Stimulated activated CD4-positive, alpha-beta T cell treated with anti-CD3 and anti-CD28 coated beads, Interleukin-1b, Interleukin-23, amount 100 ng/mL, for 4 hours (primary cell): ENCODE measurements at regions not wholly inside any gene's neighbourhood (a gene's known extent, or its start where the extent isn't known, plus 50 kb on each side); places are given as distances from the start of the nearest gene placed in this dataset.
"Not testable (repeated sequence)": the region's sequence is repeated elsewhere in the genome, so short reads cannot be mapped to it uniquely, and the experiment has no call there.

Source experiments
- DNase-seq, 2 donors: peaks; one replicate each; pipeline ENCODE4 v3.0.0-alpha.2; 2020; ENCODE audit warnings: low read depth in 2 of 2

DNA sequence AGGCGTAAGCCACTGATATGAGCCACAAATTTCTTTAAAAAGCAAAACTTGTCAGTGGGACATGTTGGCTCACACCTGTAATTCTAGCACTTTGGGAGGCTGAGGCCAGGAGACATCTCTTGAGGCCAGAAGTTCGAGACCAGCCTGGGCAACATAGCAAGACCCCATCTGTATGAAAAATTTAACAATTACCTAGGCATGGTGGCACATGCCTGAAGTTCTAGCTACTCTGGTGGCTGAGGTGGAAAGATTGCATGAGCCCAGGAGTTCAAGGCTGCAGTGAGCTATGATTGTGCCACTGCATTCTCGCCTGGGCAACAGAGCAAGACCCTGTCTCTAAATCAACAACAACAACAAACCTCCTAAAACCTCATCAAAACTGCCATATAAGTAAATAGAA lies 147.6 kb upstream of the BARHL2 start:
- no peak for DNase-seq

DNA sequence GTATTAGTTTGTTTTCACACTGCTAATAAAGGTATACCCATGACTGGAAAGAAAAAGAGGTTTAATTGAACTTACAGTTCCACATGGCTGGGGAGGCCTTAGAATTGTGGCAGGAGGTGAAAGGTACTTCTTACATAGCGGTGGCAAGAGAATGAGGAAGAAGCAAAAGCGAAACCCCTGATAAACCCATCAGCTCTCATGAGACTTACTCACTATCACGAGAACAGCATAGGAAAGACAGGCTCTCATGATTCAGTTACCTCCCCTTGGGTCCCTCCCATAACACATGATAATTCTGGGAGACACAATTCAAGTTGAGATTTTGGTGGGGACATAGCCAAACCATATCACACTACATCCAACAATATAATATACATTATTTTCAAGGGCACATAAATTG lies 145.7 kb upstream of the BARHL2 start:
- DNase-seq: no peak

GRCh38 chr1:90861421-90861820 lies 144.3 kb upstream of the BARHL2 start:
- not testable (repeated sequence) for DNase-seq

GRCh38 chr1:90856463-90857007 lies 139.4 kb upstream of the BARHL2 start:
- DNase-seq: no peak

- DNase-seq: no peak
Measured at GRCh38 chr1:90854397-90854924, 137.4 kb upstream of the BARHL2 start.

GRCh38 chr1:90851711-90852050 lies 134.6 kb upstream of the BARHL2 start:
- DNase-seq: no peak

DNA sequence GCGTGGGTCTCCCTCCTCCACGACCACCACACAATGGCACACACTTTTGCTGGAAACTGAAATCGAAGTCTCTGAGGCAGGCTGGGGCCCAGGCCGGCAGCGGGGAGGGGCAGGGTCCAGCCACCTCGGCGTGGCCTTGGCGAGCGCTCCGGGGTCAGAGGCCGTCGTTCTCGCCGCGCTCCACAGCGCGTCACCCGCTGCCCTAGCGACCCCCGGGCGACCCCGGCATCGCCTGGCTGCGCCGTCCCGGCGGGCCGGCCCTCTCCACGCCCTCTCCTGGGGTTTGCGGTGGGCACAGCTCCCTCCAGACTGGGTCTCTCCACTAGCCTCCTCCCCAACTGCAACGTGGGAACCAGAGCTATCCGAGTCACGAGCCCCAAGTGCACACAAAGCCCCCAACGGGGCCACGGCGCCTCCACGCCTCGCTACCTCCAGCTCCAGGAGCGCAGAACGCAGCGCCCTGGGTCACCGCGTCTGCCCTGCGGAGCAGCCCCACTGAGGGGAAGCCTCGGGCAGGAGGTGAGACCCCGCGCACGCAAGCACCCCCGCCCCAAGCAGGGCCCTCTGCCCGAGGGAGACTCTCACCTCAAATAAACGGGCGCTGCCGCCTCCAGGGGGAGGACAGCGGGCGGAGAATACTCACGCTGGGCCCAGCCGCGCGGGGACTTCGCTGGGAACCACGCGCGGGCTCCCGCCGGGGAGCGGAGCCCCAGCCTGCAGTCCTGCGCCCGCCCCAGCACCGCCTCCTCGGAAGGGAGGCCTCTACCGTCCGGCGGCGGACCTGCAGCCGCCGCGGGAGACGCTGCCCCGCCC lies 134.0 kb upstream of the BARHL2 start:
- peak; percentile 63 to 74 for DNase-seq

DNA sequence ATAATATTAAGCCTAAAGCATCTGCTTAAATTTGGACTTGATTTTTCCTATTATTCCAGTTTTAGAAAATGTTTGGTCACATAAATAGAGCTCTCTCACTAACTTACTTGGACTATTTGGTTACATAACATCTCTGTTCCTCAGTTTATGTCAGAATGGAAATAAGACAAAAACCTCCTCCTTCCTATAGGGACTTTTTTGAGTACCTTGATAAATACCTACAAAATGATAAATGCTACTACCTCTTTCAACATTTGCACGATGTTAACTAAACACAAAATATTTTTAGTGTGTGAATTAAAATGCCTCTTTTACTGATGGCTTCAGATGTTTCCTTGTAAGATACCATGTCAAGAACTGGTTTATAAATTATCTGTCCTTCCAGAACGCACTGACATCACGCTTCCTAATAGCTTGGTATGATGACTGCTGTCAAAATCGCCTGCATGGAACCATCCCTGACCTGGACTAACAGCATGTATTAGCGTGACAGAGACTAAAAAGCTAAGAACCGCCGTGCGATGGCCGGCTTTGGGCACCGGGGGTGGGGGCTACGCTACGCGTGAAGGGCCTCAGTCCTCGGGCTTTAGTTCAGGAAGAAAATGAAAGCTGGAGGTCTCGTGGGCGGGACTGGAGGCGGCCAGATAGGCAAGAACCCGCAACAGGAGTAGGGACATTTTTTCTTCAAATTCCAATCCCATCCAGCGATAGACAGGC lies 133.2 kb upstream of the BARHL2 start:
- no peak for DNase-seq

DNA sequence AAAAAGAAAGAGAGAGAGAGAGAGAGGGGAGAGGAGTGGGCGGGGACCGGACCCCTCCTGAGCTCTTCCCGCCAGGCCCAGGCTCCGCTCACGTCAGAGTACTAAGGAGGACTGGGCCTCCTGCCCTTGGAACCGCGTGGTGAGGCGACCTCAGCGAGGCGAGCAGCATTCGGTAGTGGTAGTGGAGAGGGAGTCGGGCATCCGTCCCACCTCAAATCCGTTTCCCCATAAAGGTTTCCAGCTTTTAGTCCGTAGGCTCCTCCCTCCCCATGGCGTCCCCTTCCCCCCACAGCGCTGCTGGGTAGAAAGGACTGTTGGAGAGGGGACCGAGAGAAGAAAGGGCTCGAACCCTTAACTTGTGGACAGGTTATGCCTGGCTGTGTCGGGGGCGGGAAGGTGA lies 124.4 kb upstream of the BARHL2 start:
- no peak for DNase-seq

GRCh38 chr1:90840352-90840751 lies 123.2 kb upstream of the BARHL2 start:
- DNase-seq: no peak

GRCh38 chr1:90839323-90839722 lies 122.2 kb upstream of the BARHL2 start:
- DNase-seq: no peak

DNA sequence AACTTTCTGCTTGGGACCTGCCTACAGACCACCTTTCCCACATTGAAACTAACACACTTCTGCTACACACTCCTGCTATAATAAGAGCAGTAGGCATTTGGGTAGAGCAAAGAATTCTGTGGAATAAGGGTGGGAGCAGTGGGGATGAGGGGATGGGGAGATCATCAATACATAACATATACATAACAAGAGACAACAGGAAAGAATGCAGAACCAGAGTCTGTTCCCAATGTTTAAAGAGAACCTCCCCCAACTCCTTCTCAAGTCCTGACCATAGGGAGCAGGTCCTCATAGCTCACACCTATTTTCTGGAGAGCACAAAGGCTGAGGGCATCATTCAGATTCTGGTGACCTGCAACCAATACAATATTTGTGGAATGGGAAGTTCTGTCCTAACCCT lies 121.6 kb upstream of the BARHL2 start:
- DNase-seq: no peak

- no peak for DNase-seq
Measured at GRCh38 chr1:90837420-90837819, 120.3 kb upstream of the BARHL2 start.

- DNase-seq: no peak
Measured at GRCh38 chr1:90836345-90836679, 119.2 kb upstream of the BARHL2 start.

DNA sequence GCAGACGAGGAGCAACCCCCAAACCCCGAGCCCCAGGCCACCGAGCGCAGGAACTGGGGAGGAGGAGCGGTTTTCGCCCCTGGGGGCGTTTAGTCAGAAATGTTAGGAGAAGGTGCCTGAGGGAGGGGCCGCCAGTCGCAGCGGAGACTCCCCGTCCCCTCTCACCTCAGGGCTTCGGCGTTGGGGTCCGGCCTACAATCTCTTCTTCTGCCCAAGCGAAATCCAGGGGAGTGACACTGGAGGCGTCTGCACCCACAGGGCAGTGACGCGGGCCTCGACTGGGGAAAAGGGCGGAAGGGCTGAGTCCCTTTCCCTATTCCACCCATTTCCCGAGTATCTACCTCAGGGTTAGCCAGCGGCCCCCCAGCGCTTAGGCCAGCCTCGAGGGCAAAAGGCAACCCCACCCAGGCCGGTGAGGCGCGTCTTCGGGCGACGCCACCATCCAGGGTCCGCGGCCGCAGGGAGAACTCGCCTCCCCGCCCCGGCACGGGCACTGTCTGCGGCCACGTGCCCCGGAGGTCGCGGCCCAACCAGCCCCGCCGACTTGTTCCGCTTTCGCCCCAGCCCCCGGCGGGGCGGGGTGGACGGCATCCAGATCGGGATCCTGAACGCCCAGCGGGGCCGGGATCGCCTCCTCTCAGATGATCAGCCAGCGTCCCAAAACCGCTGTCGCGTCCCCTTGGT lies 118.7 kb upstream of the BARHL2 start:
- DNase-seq: no peak

DNA sequence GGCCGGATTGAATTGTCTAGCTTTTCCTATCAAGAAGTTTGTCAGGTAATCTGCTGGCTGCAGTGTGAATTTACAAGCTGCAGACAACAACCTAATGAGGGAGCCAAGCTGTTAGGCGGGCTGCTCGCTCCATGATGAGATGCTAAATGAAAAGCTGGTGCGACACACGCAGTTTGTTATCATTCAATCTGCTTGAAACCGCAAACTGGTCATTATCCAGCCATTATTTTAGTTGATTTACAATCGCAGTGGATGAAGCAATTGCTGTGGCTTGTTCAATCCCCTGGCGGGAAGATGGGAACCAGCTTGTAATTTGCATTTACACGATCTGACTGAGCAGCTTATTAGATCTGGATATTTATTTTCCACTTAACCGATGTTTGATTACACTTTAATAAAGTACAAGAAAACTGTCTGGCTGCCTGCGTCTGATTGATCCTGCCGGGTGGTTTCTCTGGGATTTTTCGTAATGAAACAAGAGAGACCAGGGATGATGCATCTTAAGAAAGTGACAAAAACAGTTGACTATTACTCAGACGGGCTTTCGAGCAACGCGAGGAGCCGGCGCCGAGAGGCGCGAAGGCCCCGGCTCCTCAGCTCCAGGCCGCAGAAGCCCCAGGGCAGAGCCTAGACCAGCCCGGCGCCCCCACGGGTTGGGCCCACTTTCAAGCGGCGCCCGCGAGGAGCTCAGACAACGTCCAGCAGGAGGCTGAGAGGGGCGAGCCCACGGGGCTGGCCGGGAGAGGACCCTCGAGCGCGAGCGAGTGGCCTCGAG lies 118.0 kb upstream of the BARHL2 start:
- no peak for DNase-seq

DNA sequence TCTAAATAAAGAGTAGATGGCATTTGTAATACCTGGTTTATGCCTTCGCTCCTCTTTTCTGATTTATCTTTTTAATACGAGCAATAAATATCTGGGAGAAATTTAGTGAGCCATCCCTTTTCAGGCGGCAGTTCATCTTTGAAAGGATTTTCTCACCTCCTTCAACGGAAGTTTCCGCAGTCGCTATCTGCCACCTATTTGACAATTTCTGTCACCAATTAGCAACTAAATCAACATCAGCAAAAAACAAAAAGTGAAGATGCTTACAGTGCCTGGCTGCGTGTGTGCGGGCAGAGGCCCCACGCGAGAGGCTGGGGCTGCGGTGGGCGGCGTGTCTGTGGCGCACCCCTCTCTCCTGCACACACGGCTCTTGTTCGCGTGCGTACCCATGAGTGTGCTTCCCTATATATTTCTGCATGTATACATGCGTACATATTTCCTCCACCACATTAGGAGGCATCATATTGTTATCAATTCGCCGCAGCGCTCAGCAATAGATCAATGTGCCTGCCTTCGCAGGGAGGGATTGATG lies 117.3 kb upstream of the BARHL2 start:
- DNase-seq: no peak

DNA sequence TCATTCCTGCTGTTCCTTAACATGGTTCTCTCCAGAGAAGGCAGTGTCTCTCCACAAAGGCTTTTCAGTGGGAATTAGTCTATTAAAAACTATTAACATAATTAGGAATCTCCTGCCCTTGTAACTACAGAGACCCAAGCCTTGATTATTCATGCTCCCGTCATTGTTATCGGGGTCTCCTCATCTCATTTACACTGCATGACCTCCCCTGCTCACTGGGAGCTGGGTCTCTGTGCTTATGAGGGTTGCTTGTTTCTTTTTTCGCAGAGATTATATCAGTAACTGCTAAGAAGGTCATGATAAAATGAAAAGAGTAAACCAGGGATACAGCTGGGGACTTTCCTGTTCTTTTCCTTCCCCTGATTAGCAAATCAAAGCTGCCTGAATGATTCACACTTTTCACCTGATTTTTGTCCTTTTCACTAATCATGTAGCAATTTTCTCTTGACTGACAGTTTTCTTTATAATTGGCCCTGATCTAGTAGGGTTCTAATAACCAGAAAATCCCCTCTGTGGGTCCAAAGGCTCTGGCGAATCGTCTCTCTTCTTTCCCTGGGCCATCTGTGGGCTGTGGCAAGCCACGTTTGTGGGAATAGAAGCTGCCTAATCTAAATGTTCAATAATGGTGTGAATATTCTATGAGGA lies 116.5 kb upstream of the BARHL2 start:
- no peak for DNase-seq

GRCh38 chr1:90831910-90832309 lies 114.8 kb upstream of the BARHL2 start:
- DNase-seq: no peak

GRCh38 chr1:90826834-90827233 lies 109.7 kb upstream of the BARHL2 start:
- DNase-seq: no peak

GRCh38 chr1:90826024-90826423 lies 108.9 kb upstream of the BARHL2 start:
- DNase-seq: no peak
